SK-N-SH (cell line): ENCODE measurements at regions not wholly inside any gene's neighbourhood (a gene's known extent, or its start where the extent isn't known, plus 50 kb on each side); places are given as distances from the start of the nearest gene placed in this dataset.

Experiments used
- EZH2phosphoT487 ChIP-seq: fragments of 200-600 bp; sonication (generic); IDR thresholded peaks from 2 replicates; pipeline ENCODE4 v1.6.1; 2017; ENCODE audit warnings: low read depth, mixed run types, mild to moderate bottlenecking, antibody characterized with exemption, moderate library complexity, borderline replicate concordance
- GABPA ChIP-seq: IDR thresholded peaks from 2 replicates; pipeline ENCODE4 v1.4.0; 2012; ENCODE audit warnings: low read depth, mild to moderate bottlenecking
- JUND ChIP-seq: IDR thresholded peaks from 2 replicates; pipeline ENCODE4 v1.4.0; 2012
- POLR2AphosphoS5 ChIP-seq: IDR thresholded peaks from 2 replicates; pipeline ENCODE4 v1.6.1; 2012; ENCODE audit warnings: low read depth, low read length
- RAD21 ChIP-seq: IDR thresholded peaks from 2 replicates; pipeline ENCODE4 v1.6.1; 2012; ENCODE audit warnings: mild to moderate bottlenecking, low read length
- TF ChIP-seq, protein P1 (sequence below): fragments of 200-600 bp; sonication (generic); IDR thresholded peaks from 2 replicates; pipeline ENCODE4 v1.6.1; 2017; ENCODE audit warnings: antibody characterized with exemption, mild to moderate bottlenecking, moderate library complexity
- TF ChIP-seq, protein P2 (sequence below): IDR thresholded peaks from 2 replicates; pipeline ENCODE4 v1.4.0; 2012; ENCODE audit warnings: low read depth
- TF ChIP-seq, protein P3 (sequence below): IDR thresholded peaks from 2 replicates; pipeline ENCODE4 v1.4.0; 2012; ENCODE audit warnings: low read depth, borderline replicate concordance

DNA sequence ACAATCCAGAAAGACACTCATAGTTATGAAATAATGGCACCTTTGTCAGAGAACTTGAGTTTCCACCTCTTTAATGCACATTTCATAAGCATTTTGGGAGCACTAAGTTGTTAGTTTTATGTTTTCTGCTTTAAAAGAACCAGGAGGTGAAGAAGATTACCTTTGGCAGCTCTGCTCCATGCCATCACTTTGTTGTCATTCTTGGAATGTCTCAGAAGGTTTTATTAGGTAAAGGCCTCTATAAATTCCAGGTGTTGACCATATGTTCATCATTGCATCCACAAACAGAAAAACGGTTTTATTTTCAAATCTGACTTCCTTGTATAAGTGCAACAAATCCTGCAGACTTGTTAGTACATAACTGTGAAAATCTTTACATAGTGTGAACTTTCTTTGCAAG, 424.8 kb downstream of the MDFIC start:
- TF ChIP-seq, protein P1, sequence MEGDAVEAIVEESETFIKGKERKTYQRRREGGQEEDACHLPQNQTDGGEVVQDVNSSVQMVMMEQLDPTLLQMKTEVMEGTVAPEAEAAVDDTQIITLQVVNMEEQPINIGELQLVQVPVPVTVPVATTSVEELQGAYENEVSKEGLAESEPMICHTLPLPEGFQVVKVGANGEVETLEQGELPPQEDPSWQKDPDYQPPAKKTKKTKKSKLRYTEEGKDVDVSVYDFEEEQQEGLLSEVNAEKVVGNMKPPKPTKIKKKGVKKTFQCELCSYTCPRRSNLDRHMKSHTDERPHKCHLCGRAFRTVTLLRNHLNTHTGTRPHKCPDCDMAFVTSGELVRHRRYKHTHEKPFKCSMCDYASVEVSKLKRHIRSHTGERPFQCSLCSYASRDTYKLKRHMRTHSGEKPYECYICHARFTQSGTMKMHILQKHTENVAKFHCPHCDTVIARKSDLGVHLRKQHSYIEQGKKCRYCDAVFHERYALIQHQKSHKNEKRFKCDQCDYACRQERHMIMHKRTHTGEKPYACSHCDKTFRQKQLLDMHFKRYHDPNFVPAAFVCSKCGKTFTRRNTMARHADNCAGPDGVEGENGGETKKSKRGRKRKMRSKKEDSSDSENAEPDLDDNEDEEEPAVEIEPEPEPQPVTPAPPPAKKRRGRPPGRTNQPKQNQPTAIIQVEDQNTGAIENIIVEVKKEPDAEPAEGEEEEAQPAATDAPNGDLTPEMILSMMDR: no peak
- no peak for TF ChIP-seq JUND
- TF ChIP-seq RAD21: no peak
- TF ChIP-seq, protein P2, sequence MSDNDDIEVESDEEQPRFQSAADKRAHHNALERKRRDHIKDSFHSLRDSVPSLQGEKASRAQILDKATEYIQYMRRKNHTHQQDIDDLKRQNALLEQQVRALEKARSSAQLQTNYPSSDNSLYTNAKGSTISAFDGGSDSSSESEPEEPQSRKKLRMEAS: no peak
- no peak for TF ChIP-seq EZH2phosphoT487
- TF ChIP-seq, protein P3, sequence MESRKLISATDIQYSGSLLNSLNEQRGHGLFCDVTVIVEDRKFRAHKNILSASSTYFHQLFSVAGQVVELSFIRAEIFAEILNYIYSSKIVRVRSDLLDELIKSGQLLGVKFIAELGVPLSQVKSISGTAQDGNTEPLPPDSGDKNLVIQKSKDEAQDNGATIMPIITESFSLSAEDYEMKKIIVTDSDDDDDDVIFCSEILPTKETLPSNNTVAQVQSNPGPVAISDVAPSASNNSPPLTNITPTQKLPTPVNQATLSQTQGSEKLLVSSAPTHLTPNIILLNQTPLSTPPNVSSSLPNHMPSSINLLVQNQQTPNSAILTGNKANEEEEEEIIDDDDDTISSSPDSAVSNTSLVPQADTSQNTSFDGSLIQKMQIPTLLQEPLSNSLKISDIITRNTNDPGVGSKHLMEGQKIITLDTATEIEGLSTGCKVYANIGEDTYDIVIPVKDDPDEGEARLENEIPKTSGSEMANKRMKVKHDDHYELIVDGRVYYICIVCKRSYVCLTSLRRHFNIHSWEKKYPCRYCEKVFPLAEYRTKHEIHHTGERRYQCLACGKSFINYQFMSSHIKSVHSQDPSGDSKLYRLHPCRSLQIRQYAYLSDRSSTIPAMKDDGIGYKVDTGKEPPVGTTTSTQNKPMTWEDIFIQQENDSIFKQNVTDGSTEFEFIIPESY: no peak
- TF ChIP-seq GABPA: no peak
- TF ChIP-seq POLR2AphosphoS5: no peak
